PC-3 (cell line): ENCODE measurements at regions not wholly inside any gene's neighbourhood (a gene's known extent, or its start where the extent isn't known, plus 50 kb on each side); places are given as distances from the start of the nearest gene placed in this dataset.

Source experiments
- ATAC-seq: fragments of 200-7000 bp; cut with Tn5 transposase; 2 replicates; pipeline ENCODE4 v1.9.1; 2020; ENCODE audit warnings: mild to moderate bottlenecking, moderate library complexity
- BruUV-seq: library from RNA; stranded (reverse); fragments of 400-500 nt; replicated peaks from 2 replicates; lab custom pipeline; 2021; lab: Mats Ljungman, UMichigan
- CTCF ChIA-PET: fragments of 300-600 bp; sonication (Branson Sonifier 250); formaldehyde crosslinking; loops from one replicate; lab custom pipeline; 2022; ENCODE audit warnings: antibody characterized with exemption; lab: Charles Lee
- POLR2A ChIA-PET: fragments of 300-600 bp; sonication (Branson Sonifier 250); formaldehyde crosslinking; loops from one replicate; lab custom pipeline; 2022; ENCODE audit warnings: antibody characterized with exemption; ENCODE audit not compliant: unreplicated experiment; lab: Charles Lee
- DNase-seq: peaks from one replicate; pipeline ENCODE4 v3.0.0-alpha.2; 2015
- H2AFZ ChIP-seq: fragments of 300-600 bp; sonication (generic); 2 replicates; pipeline ENCODE4 v1.6.0; 2016; ENCODE audit warnings: antibody characterized with exemption, low read length
- H3F3A ChIP-seq: fragments of 300-600 bp; sonication (generic); one replicate; pipeline ENCODE4 v1.6.0; 2017; ENCODE audit warnings: antibody characterized with exemption, low read length, control low read depth, mild to moderate bottlenecking; ENCODE audit not compliant: unreplicated experiment
- H3K27ac ChIP-seq: fragments of 300-600 bp; sonication (generic); 2 replicates; pipeline ENCODE4 v1.5.1; 2016; ENCODE audit warnings: mild to moderate bottlenecking, low read length
- H3K27me3 ChIP-seq: fragments of 300-600 bp; sonication (generic); 2 replicates; pipeline ENCODE4 v1.6.1; 2016; ENCODE audit warnings: low read length, mixed read lengths
- H3K36me3 ChIP-seq: fragments of 300-600 bp; sonication (generic); 2 replicates; pipeline ENCODE4 v1.6.1; 2016; ENCODE audit warnings: low read depth, mixed run types, low read length, mixed read lengths
- H3K4me1 ChIP-seq: fragments of 300-600 bp; sonication (generic); 2 replicates; pipeline ENCODE4 v1.5.1; 2016; ENCODE audit warnings: low read length; ENCODE audit not compliant: insufficient read depth
- H3K4me2 ChIP-seq: fragments of 300-600 bp; sonication (generic); 2 replicates; pipeline ENCODE4 v1.6.0; 2016; ENCODE audit warnings: low read length
- H3K4me3 ChIP-seq: fragments of 300-600 bp; sonication (generic); 2 replicates; pipeline ENCODE4 v1.5.1; 2016; ENCODE audit warnings: mild to moderate bottlenecking, low read length, mixed read lengths
- H3K79me2 ChIP-seq: fragments of 300-600 bp; sonication (generic); 2 replicates; pipeline ENCODE4 v1.6.1; 2017; ENCODE audit warnings: low read length, mixed read lengths
- H3K9ac ChIP-seq: fragments of 300-600 bp; sonication (generic); 2 replicates; pipeline ENCODE4 v1.6.0; 2016; ENCODE audit warnings: mild to moderate bottlenecking, low read length
- H3K9me2 ChIP-seq: fragments of 300-600 bp; sonication (generic); replicated peaks from 2 replicates; pipeline ENCODE4 v1.6.1; 2016; ENCODE audit warnings: mixed run types, low read length, mixed read lengths
- H3K9me3 ChIP-seq: fragments of 300-600 bp; sonication (generic); 2 replicates; pipeline ENCODE4 v1.6.1; 2016; ENCODE audit warnings: low read length, mixed read lengths
- H4K20me1 ChIP-seq: fragments of 300-600 bp; sonication (generic); 2 replicates; pipeline ENCODE4 v1.6.1; 2016; ENCODE audit warnings: low read length, mixed read lengths
- EZH2 ChIP-seq: fragments of 300-600 bp; sonication (generic); IDR thresholded peaks from one replicate; pipeline ENCODE4 v1.6.1; 2017; ENCODE audit warnings: antibody characterized with exemption, mild to moderate bottlenecking, low read length; ENCODE audit not compliant: unreplicated experiment
- EZH2phosphoT487 ChIP-seq: fragments of 300-600 bp; sonication (generic); IDR thresholded peaks from 2 replicates; pipeline ENCODE4 v1.6.1; 2018; ENCODE audit warnings: mild to moderate bottlenecking, antibody characterized with exemption, low read length, borderline replicate concordance
- intact Hi-C: fragments of 100-400 bp; cut with micrococcal nuclease; formaldehyde crosslinking; loops from 2 replicates; pipeline ENCODE4 v1.9.0; 2023
- TF ChIP-seq, protein P1 (sequence below): fragments of 300-600 bp; sonication (generic); conservative IDR thresholded peaks from 2 replicates; pipeline ENCODE4 v1.5.1; 2017; ENCODE audit warnings: antibody characterized with exemption, low read depth, mild to moderate bottlenecking, low read length

DNA sequence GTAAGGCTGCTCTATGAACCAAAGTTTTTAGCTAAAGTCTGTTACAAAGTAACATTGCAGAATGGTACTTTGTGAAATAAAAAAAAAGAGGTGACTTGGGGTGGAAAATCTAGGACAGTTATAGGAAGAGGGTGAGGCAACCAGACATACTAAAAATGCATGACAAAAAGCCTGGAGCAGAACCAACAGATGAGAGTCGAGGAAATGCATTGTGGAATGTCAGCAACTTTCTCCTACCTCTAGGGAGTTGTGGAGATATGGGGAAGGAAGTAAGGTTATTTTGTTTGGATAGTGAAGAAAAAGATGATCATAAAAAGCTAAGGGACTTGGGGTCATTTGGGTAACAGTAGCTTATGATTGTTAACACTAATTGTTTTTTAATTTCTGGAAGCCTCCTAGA lies 295.6 kb downstream of the S1PR1 start:
- H2AFZ ChIP-seq, result no peak overlapping the region
- TF ChIP-seq, protein P1, sequence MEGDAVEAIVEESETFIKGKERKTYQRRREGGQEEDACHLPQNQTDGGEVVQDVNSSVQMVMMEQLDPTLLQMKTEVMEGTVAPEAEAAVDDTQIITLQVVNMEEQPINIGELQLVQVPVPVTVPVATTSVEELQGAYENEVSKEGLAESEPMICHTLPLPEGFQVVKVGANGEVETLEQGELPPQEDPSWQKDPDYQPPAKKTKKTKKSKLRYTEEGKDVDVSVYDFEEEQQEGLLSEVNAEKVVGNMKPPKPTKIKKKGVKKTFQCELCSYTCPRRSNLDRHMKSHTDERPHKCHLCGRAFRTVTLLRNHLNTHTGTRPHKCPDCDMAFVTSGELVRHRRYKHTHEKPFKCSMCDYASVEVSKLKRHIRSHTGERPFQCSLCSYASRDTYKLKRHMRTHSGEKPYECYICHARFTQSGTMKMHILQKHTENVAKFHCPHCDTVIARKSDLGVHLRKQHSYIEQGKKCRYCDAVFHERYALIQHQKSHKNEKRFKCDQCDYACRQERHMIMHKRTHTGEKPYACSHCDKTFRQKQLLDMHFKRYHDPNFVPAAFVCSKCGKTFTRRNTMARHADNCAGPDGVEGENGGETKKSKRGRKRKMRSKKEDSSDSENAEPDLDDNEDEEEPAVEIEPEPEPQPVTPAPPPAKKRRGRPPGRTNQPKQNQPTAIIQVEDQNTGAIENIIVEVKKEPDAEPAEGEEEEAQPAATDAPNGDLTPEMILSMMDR, result no peak
- TF ChIP-seq EZH2phosphoT487, result no peak
- TF ChIP-seq EZH2, result no peak
- H3K9ac ChIP-seq, result no peak overlapping the region
- H3K9me3 ChIP-seq, result no peaks in the 10 kb centered on the region
- no peaks in the 10 kb centered on the region for H3K36me3 ChIP-seq
- ChIA-PET POLR2A (no interaction called here), CTCF (no interaction called here)
- no peaks in the 10 kb centered on the region for H3K4me1 ChIP-seq
- H3K79me2 ChIP-seq, result no peaks in the 10 kb centered on the region
- DNase-seq (no peak), ATAC-seq (no peak)
- no peaks in the 10 kb centered on the region for H3F3A ChIP-seq
- no peak overlapping the region for H3K27ac ChIP-seq
- H3K4me2 ChIP-seq, result no peak overlapping the region
- no peaks in the 10 kb centered on the region for H3K9me2 ChIP-seq
- H3K27me3 ChIP-seq, result peaks cover 11% of the 10 kb centered on the region
- H4K20me1 ChIP-seq, result no peaks in the 10 kb centered on the region
- BruUV-seq, result no TSS peak
- no peak overlapping the region for H3K4me3 ChIP-seq
- intact Hi-C loops, result no loop called here

DNA sequence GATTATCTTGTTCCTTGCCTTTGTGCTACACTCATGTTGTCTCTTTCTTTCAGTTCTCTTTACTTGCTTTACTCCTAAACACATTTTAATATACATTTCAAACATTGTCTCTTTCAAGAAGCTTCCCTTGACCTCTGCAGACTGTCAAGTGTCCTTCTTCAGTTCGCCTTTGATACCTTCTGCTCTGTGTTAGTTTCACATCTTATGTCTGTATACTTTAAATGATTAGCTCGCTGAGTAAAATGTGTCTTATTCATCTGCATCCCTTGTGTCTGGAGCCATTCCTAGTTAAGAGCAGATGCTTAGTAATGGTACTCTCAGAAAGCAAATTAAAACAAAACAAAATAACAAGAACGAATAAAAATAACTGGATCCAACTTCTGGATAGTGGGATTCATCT lies 303.3 kb downstream of the S1PR1 start:
- H3K36me3 ChIP-seq, result no peaks in the 10 kb centered on the region
- H4K20me1 ChIP-seq, result no peaks in the 10 kb centered on the region
- intact Hi-C loops, result no loop called here
- H2AFZ ChIP-seq, result no peak overlapping the region
- no TSS peak for BruUV-seq
- no peaks in the 10 kb centered on the region for H3F3A ChIP-seq
- no peaks in the 10 kb centered on the region for H3K79me2 ChIP-seq
- CTCF ChIA-PET, result no interaction called here
- no peak overlapping the region for H3K4me3 ChIP-seq
- TF ChIP-seq, protein P1, result no peak
- no peak overlapping the region for H3K9ac ChIP-seq
- H3K9me3 ChIP-seq, result no peaks in the 10 kb centered on the region
- no peak overlapping the region for H3K27ac ChIP-seq
- peaks cover 9% of the 10 kb centered on the region for H3K27me3 ChIP-seq
- no peaks in the 10 kb centered on the region for H3K9me2 ChIP-seq
- ATAC-seq (no peak), DNase-seq (no peak)
- H3K4me1 ChIP-seq, result no peaks in the 10 kb centered on the region
- POLR2A ChIA-PET, result no interaction called here
- no peak overlapping the region for H3K4me2 ChIP-seq

DNA sequence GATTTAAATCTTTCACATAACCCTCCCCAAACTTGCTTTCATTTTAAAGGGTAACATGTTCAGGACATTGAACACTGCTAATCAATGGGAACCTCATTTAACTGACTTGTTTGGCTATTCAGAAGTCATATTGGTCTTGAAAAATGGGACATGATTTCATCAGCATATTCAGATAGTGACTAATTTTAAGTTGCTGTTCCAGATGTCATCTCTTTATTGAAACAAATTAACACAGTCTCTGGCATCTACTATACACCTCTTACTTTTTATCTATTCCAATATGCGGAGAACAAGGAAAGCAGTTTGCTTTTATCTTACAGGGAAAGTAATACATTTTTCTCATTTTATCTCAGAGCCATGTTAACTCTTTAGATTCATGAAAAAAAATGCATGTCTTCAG lies 310.1 kb downstream of the S1PR1 start:
- Histone ChIP-seq H3K36me3 (no peaks in the 10 kb centered on the region), H3K4me1 (no peaks in the 10 kb centered on the region), H3K9me3 (no peaks in the 10 kb centered on the region), H3K27ac (no peak overlapping the region), H3K4me3 (no peak overlapping the region), H4K20me1 (no peaks in the 10 kb centered on the region), H3K9me2 (no peaks in the 10 kb centered on the region), H3F3A (no peaks in the 10 kb centered on the region), H3K27me3 (peaks cover 34% of the 10 kb centered on the region), H3K9ac (no peak overlapping the region), H2AFZ (no peak overlapping the region), H3K79me2 (no peaks in the 10 kb centered on the region), H3K4me2 (no peak overlapping the region)
- ChIA-PET CTCF (no interaction called here), POLR2A (no interaction called here)
- DNase-seq (no peak), ATAC-seq (no peak)
- intact Hi-C loops, result no loop called here
- BruUV-seq, result no TSS peak
- TF ChIP-seq EZH2phosphoT487 (no peak), EZH2 (no peak)
- TF ChIP-seq, protein P1, result no peak
